Renal cortical epithelial cell (primary cell): ENCODE measurements at regions not wholly inside any gene's neighbourhood (a gene's known extent, or its start where the extent isn't known, plus 50 kb on each side); places are given as distances from the start of the nearest gene placed in this dataset.
"Not testable (repeated sequence)": the region's sequence is repeated elsewhere in the genome, so short reads cannot be mapped to it uniquely, and the experiment has no call there.

Experiments used
- DNase-seq: peaks from one replicate; pipeline ENCODE4 v3.0.0-alpha.2; 2011; ENCODE audit warnings: low read depth

GRCh38 chr7:68748934-68749900, 849.1 kb upstream of the AUTS2 start:
- no peak for DNase-seq

GRCh38 chr7:68752485-68753178, 845.6 kb upstream of the AUTS2 start:
- no peak for DNase-seq

GRCh38 chr7:68754414-68754813, 843.9 kb upstream of the AUTS2 start:
- DNase-seq, result no peak

- DNase-seq, result no peak
Observed at GRCh38 chr7:68756986-68757495, 841.2 kb upstream of the AUTS2 start.

GRCh38 chr7:68760556-68760955, 837.7 kb upstream of the AUTS2 start:
- DNase-seq, result no peak

GRCh38 chr7:68767462-68767861, 830.8 kb upstream of the AUTS2 start:
- DNase-seq, result no peak

GRCh38 chr7:68770649-68771048, 827.6 kb upstream of the AUTS2 start:
- DNase-seq, result no peak

- peak; percentile 3 for DNase-seq
Observed at GRCh38 chr7:68776326-68776725, 821.9 kb upstream of the AUTS2 start.

GRCh38 chr7:68783684-68784083, 814.6 kb upstream of the AUTS2 start:
- DNase-seq, result peak; percentile 18

GRCh38 chr7:68785036-68785435, 813.2 kb upstream of the AUTS2 start:
- DNase-seq, result peak; percentile 33

GRCh38 chr7:68787566-68787965, 810.7 kb upstream of the AUTS2 start:
- DNase-seq, result peak; percentile 79

- DNase-seq, result not testable (repeated sequence)
Observed at GRCh38 chr7:68788529-68788928, 809.7 kb upstream of the AUTS2 start.

GRCh38 chr7:68789597-68789996, 808.7 kb upstream of the AUTS2 start:
- DNase-seq, result no peak

GRCh38 chr7:68792351-68792750, 805.9 kb upstream of the AUTS2 start:
- DNase-seq, result no peak

GRCh38 chr7:68793513-68793912, 804.8 kb upstream of the AUTS2 start:
- DNase-seq, result no peak

- DNase-seq, result peak; percentile 68
Observed at GRCh38 chr7:68800316-68800715, 798.0 kb upstream of the AUTS2 start.

GRCh38 chr7:68805159-68805558, 793.1 kb upstream of the AUTS2 start:
- no peak for DNase-seq

GRCh38 chr7:68807666-68808065, 790.6 kb upstream of the AUTS2 start:
- no peak for DNase-seq

- no peak for DNase-seq
Observed at GRCh38 chr7:68813551-68814080, 784.7 kb upstream of the AUTS2 start.

GRCh38 chr7:68816491-68816890, 781.8 kb upstream of the AUTS2 start:
- DNase-seq, result no peak

GRCh38 chr7:68820321-68820720, 778.0 kb upstream of the AUTS2 start:
- DNase-seq, result no peak

GRCh38 chr7:68821846-68822245, 776.4 kb upstream of the AUTS2 start:
- no peak for DNase-seq
